ENCODE measurements at regions not wholly inside any gene's neighbourhood (a gene's known extent, or its start where the extent isn't known, plus 50 kb on each side); places are given as distances from the start of the nearest gene placed in this dataset.
"Not testable (repeated sequence)": the region's sequence is repeated elsewhere in the genome, so short reads cannot be mapped to it uniquely, and the experiment has no call there.

GRCh38 chr4:124065422-124065821 lies 647.1 kb downstream of the ANKRD50 start:
- DNase-seq: no peak

- DNase-seq: no peak
Observed at GRCh38 chr4:124065936-124066335, 646.6 kb downstream of the ANKRD50 start.

DNA sequence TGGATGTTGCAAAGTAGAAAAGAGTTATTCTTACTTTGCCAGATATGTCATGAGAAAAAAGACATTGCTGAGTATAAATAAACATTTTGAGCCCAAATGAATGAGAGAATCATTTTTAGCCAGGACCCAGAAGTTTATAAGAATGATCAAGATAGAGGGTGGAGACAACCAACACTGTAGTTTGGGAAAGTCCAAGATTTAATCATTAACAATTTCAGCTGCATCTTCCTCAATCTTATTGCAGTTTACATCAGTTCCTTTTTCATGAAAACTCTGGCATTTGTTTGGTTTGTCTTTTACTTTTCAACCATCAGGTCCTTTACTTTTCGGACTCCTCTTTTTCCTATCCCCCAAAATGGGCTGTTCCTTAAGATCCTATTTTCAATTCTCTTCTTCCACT lies 645.9 kb downstream of the ANKRD50 start:
- DNase-seq: no peak

- no peak for DNase-seq
Observed at GRCh38 chr4:124067046-124067445, 645.5 kb downstream of the ANKRD50 start.

DNA sequence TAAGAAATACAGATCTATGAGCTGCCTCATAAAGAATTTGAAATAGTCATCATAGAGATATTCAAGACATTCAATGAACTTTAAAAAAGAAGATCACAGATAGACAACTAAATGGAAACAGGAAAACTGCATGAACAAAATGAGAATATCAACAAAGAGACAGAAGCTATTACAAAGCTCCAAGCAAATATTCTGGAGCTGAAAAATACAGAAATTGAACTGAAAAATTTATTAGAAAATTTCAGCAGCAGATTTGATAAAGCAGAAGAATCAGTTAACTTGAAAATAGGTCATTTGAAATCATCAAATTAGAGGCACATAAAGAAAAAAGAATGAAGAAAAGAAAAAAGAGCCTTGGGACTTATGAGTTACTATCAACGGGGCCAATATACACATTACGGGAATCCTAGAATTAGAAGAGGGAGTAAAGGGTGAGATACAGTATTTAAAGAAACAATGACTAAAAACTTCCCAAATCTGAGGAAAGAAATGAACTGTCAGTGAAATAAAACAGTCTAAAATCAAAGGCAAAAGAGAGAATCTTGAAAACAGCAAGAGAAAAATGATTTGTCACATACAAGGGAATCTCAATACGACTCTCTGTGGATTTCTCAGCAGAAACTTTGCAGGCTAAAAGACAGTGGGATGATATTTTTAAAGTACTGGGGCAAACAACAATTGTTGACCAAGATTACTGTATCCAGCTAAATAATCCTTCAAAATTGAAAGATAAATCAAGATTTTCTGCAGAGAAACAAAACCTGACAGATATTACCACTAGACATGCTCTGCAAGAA lies 641.6 kb downstream of the ANKRD50 start:
- no peak for DNase-seq

DNA sequence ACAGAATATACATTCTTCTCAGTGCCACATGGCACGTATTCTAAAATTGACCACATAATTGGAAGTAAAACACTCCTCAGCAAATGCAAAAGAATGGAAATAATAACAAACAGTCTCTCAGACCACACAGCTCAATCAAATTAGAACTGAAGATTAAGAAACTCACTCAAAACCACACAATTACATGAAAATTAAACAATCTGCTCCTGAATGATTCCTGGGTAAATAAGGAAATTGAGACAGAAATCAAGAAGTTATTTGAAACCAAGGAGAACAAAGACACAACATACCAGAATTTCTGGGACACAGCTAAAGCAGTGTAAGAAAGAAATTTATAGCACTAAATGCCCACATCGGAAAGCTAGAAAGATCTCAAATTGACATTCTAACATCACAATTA lies 637.3 kb downstream of the ANKRD50 start:
- DNase-seq: not testable (repeated sequence)

DNA sequence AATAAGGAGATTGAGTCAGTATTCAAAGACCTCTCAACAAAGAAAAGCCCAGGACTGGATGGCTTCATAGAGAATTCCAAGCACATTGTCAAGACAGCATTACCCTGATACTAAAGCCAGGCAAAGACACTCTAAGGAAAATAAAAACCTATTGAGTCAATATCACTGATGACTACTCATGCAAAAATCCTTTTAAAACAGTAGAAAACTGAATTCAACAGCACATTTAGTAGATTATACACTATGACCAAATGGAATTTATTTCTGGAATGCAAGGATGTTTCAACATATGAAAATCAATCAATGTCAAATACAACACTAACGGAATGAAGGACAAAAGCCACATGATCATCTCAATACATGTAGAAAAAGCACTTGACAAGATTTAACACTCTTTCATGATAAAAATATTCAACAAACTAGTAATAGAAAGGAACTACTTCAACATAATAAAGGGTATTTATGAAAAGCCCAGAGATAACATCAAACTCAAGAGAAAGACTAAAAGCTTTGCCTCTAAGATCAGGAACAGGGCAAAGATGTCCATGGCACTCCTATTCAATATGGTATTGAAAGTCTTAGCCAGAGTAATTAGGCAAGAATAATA lies 633.3 kb downstream of the ANKRD50 start:
- DNase-seq: no peak

DNA sequence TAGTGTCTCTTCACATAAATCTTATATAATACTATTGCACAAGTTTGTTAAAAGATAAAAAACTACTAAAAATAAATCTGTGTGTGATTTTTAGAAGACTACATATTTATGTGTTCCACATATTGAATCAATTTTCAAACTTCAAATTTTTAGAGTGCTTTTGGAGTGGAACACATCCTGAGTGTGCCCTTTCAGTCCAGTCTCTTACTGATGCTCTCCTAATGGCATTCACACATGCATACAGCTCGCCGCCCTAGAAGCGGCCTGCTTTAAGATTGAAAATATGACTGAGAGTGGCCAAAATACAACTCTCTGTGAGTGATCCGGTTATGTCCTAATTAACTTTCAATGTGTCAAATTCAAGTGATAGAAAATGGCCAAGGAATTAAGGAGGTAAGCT lies 628.8 kb downstream of the ANKRD50 start:
- no peak for DNase-seq

DNA sequence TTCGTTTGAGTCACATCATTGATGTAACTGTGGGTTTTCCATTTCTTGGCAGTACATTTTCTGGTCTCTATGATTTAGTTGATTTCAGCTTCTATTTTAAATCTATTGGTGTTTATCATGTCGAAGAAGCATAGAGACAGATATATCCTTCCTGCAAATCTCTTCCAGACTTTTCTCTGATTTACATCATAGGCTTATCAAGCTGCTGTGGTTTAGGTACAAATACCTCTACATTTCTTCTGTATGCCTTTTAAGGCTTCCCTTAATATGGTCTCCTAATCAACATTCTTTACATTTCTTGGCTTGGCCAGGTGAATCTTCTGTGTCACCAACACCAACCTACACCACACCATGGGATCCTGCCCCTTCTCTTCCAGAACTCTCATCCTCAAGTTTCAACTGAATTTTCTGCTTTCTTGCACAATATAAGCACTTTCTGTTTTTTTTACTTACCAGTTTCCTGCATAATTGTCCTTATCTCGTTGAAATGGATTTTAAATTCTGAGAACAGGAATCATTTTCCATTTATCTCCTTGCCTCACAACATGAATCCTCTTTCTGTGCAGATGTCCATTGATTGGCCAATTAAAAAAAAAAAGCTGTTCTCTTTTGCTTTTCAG lies 626.9 kb downstream of the ANKRD50 start:
- DNase-seq: no peak

DNA sequence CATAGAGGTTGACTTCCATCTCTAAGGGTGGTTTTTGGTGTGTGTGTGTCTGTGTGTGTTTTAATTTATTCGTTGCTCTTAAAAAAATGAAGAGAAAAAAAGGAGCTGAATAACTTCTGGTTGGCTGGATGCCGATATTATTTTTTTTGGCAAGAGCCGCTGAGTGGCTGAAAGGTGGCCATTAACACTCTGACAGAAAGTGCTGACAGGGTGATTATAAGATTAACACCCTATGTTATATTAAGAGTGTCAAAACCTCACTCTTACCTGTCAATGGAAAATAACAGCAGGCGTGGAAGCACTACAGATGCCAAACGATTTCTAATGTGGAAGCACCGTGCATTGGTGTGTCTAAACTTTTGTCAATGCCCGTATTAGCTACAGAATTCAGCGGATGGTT lies 622.5 kb downstream of the ANKRD50 start:
- no peak for DNase-seq

GRCh38 chr4:124092101-124092500 lies 620.4 kb downstream of the ANKRD50 start:
- DNase-seq: no peak

DNA sequence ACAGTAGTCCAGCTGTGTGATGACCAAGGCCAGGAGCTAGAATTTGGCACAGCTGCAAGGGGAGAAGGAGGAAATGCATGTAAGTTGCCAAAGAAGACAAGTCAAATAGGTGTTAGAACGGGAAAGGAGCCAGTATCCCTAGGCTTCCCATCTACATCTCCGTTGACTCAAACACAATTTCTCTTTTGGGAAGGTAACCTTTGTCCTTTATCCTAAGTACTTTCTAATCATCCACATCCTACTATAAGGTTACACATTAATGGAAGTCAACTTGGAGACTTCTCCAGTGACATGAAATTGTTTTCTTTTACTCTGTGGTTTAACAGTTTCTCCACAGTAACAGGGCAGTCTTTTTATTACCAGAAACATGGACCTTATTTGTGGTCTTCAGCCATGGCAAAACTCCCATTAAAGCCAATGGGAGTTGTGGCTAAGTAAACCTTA lies 620.0 kb downstream of the ANKRD50 start:
- DNase-seq: no peak

DNA sequence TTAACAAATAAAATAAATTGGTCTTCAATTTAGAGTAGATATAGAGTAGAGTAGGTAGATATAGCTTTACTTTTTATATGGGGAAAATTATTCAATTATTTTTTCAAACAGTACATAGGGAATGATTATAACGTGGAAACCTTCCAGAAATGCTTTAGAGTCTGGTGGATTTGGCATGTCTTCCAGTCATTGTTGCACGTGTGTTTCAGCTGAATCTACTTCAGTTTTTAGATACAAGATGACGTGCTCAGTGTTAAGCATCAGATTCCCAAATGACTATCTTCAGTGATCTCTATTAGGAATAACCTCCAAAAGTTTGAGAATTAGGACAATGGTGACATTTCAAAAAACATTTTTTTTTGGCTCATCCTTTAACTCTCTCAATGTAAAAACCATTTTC lies 616.9 kb downstream of the ANKRD50 start:
- no peak for DNase-seq

DNA sequence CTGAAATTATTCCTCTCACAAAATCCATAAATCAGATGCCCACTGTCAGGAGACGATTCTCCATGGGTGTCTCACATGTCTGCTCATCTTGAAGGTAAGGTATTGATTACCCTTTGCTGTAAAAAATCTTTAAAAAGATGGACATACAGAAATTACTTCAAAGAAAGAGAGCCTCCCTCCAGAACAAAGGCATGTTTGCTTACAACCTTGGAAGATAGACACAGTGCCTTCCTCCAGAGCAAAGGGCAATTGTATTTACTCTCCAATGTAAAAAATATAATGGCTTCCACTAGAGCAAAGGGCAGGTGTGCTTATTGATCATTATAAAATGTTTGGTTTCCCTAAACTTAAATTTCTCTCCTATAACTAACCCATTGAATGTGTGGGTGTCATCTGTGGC lies 616.2 kb downstream of the ANKRD50 start:
- DNase-seq: no peak

GRCh38 chr4:124097447-124097846 lies 615.1 kb downstream of the ANKRD50 start:
- no peak for DNase-seq

GRCh38 chr4:124104101-124104500 lies 608.4 kb downstream of the ANKRD50 start:
- no peak for DNase-seq

- DNase-seq: no peak
Observed at GRCh38 chr4:124104628-124105027, 607.9 kb downstream of the ANKRD50 start.

DNA sequence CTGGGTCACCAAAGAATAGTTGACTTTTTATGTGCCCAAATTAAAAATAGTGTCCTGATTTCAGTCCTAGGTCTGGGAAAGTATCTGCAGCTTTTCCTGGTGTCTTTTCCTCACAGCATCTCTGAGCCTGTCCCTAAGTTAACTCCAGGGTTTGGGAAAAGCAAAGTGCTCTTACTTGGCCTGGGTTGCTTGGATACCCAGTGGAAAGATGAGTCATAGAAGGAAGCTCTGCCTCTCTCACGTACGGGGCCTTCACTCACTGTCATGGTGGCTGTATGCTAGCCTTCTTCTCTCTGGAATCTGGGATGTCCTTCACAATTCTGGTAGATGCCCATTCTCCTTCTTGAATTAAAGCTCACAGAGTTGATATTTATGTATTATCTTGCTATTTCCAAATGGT lies 607.3 kb downstream of the ANKRD50 start:
- no peak for DNase-seq

GRCh38 chr4:124111411-124111810 lies 601.1 kb downstream of the ANKRD50 start:
- no peak for DNase-seq

DNA sequence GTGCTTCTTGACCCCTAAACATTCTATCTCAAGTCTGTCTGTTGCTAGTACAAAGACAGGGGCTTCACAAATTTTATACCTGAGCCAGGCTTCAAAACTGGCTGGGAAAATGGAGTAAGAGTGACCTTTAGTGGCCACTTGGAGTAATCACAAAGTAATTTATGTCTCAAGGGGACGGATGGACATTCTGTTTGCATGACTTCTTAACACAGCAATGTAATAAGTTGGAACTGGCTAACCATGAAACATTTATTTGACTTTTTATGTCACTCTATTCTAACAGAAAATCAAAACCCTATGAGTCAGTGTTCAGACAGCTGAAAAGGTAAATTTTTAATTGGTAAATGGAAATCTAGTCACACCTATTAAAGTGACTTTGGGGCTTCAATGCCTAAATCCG lies 600.6 kb downstream of the ANKRD50 start:
- DNase-seq: no peak

DNA sequence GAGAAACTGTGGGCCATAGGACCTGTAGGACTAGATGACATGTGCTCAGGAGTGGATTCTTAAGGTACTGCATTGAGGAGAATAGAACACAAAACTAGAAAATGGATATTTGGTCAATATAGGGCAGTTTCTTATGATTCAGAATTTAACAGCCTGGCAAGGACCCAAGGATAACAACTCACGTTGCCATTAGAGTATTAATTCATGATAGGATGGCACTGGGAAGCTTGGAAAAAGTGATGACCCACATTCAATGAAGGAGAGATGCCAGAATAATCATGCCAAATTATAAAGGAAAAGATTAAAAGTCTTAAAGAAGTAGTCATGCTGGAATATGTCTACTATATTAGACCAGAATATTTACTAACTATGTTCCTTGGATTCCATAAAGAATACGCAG lies 594.5 kb downstream of the ANKRD50 start:
- DNase-seq: no peak

- no peak for DNase-seq
Observed at GRCh38 chr4:124121461-124121971, 591.0 kb downstream of the ANKRD50 start.

DNA sequence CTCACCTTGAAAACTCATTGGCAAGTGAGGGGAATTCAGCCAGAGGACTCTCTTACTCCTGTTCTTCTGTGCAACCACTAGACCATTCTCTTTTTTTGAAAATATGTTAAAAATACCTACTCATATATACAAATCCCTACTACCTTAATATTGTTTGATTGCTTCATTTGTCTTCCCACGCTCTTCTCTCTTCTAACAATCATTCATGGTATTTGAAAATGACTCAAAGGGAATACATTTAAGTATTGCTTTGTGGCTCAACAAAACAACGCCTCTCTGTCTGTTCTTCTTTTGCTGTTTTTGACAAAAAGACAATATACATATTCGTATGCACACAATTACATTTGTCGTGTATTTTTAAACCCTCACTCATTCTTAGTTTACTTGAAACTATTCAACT lies 589.4 kb downstream of the ANKRD50 start:
- DNase-seq: no peak

GRCh38 chr4:124123721-124124120 lies 588.8 kb downstream of the ANKRD50 start:
- DNase-seq: no peak
